Lower lobe of right lung (tissue), 2 donors: ENCODE measurements at regions not wholly inside any gene's neighbourhood (a gene's known extent, or its start where the extent isn't known, plus 50 kb on each side); places are given as distances from the start of the nearest gene placed in this dataset.

Experiments
- ATAC-seq, 2 donors: fragments of 200-7000 bp; cut with Tn5 transposase; one replicate each; pipeline ENCODE4 v1.9.1; 2020 to 2022; ENCODE audit warnings: mild to moderate bottlenecking in 2 of 2, moderate library complexity in 2 of 2
- DNase-seq: peaks from one replicate; pipeline ENCODE4 v3.0.0-alpha.2; 2020
- H3K27ac ChIP-seq: fragments of 200-600 bp; one replicate; pipeline ENCODE4 v1.8.0; 2022
- H3K27me3 ChIP-seq: fragments of 200-600 bp; one replicate; pipeline ENCODE4 v1.8.0; 2022; ENCODE audit warnings: low read depth
- H3K36me3 ChIP-seq: fragments of 200-600 bp; one replicate; pipeline ENCODE4 v1.8.0; 2022; ENCODE audit warnings: mild to moderate bottlenecking
- H3K4me1 ChIP-seq: fragments of 200-600 bp; one replicate; pipeline ENCODE4 v1.8.0; 2022
- H3K4me3 ChIP-seq: fragments of 200-600 bp; one replicate; pipeline ENCODE4 v1.8.0; 2022; ENCODE audit warnings: mild to moderate bottlenecking
- H3K9me3 ChIP-seq: fragments of 200-600 bp; one replicate; pipeline ENCODE4 v1.8.0; 2022
- intact Hi-C: fragments of 100-400 bp; cut with DNase I; formaldehyde crosslinking; loops from one replicate; pipeline ENCODE4 v1.11.0; 2022
- TF ChIP-seq, protein P1 (sequence below): fragments of 200-600 bp; IDR thresholded peaks from one replicate; pipeline ENCODE4 v1.8.0; 2022; ENCODE audit warnings: antibody characterized with exemption, mild to moderate bottlenecking
- donor health status: DM: no; HTN: yes; CAD: no; lungs with severe emphysema.

DNA sequence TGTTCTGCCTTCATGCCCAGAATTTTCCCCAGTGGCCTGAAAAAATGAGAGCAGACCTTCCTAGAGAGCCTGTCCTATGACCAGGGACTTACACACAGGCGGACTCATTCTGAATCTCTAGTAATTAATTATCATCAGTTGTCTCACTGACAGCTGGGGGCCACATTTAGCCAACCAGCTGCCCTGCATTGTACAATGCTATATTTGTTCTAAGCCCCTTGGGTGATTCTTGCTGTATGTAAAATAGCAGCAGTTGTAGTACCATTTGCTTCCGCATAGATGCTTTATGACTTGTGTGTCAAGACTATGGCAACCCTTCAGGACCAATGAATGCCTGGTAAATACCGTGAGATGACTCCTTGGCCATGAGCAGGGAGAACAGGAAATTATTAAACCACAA lies 415.4 kb upstream of the SEMA6A start:
- TF ChIP-seq, protein P1, sequence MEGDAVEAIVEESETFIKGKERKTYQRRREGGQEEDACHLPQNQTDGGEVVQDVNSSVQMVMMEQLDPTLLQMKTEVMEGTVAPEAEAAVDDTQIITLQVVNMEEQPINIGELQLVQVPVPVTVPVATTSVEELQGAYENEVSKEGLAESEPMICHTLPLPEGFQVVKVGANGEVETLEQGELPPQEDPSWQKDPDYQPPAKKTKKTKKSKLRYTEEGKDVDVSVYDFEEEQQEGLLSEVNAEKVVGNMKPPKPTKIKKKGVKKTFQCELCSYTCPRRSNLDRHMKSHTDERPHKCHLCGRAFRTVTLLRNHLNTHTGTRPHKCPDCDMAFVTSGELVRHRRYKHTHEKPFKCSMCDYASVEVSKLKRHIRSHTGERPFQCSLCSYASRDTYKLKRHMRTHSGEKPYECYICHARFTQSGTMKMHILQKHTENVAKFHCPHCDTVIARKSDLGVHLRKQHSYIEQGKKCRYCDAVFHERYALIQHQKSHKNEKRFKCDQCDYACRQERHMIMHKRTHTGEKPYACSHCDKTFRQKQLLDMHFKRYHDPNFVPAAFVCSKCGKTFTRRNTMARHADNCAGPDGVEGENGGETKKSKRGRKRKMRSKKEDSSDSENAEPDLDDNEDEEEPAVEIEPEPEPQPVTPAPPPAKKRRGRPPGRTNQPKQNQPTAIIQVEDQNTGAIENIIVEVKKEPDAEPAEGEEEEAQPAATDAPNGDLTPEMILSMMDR: no peak
- Histone ChIP-seq H3K27ac (no peak overlapping the region), H3K36me3 (no peaks in the 10 kb centered on the region), H3K9me3 (peaks cover 4% of the 10 kb centered on the region), H3K4me3 (no peak overlapping the region), H3K27me3 (no peaks in the 10 kb centered on the region), H3K4me1 (no peaks in the 10 kb centered on the region)
- intact Hi-C loops: no loop called here
- ATAC-seq (no peak), DNase-seq (no peak)

DNA sequence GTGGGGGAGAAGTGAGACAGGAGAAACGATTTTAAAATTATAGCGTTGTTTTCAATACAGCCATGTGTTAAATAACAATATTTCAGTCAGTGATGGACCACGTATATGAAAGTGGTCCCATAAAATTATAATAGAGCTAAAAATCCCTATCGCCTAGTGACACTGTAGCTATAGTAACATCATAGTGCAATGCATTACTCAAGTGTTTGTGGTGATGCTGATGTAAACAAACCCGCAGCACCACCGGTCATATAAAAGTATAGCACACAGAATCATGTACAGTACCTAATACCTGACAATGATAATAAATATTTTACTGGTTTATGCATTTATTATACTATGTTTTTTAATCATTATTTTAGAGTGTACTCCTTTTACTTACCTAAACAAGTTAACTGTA lies 407.4 kb upstream of the SEMA6A start:
- H3K27ac ChIP-seq: no peak overlapping the region
- no peak overlapping the region for H3K4me3 ChIP-seq
- H3K36me3 ChIP-seq: no peaks in the 10 kb centered on the region
- no peak for ATAC-seq
- TF ChIP-seq, protein P1: no peak
- H3K27me3 ChIP-seq: no peaks in the 10 kb centered on the region
- H3K4me1 ChIP-seq: no peaks in the 10 kb centered on the region
- H3K9me3 ChIP-seq: peaks cover 4% of the 10 kb centered on the region
- intact Hi-C loops: no loop called here
- no peak for DNase-seq

DNA sequence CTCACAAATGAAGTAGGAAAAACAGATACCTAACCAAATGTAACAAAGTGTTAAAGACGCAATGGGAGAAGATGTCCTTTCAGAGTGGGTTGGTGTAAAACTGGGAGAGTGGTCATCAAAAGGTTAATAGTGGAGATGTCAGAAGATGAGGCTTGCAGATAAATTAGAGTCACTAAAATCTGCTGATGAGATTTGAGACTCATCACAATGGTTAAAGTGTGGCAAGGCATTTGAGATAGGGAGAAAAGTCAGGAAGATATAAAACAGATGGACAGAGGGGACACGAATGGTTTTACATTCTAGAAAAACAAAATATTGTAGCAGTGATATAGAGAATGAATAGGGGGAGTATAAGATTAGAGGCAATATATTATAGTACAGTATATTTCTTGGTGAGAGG lies 406.0 kb upstream of the SEMA6A start:
- ATAC-seq (no peak), DNase-seq (no peak)
- Histone ChIP-seq H3K27ac (no peak overlapping the region), H3K27me3 (no peaks in the 10 kb centered on the region), H3K4me1 (no peaks in the 10 kb centered on the region), H3K4me3 (no peak overlapping the region), H3K36me3 (no peaks in the 10 kb centered on the region), H3K9me3 (no peaks in the 10 kb centered on the region)
- intact Hi-C loops: no loop called here
- TF ChIP-seq, protein P1: no peak

DNA sequence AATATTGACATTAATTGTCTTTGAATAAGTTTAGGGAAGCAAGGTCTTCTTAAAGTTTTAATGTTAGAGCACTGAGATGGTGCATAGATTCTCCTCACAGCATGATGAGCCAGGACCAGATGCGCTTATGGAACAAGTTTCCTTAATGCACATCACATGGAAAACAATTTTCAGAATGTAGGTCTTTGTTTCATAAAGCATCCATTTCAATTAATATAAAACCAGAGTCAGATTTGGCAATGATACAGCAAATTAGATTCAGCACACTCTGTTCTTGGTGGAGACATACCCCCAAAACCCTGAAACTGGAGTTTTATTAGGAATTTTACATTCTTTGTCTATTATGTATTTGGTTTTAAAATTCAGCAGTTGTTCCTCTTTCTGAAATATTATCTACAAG lies 402.1 kb upstream of the SEMA6A start:
- ATAC-seq (no peak), DNase-seq (no peak)
- H3K9me3 ChIP-seq: peaks cover 7% of the 10 kb centered on the region
- no peak overlapping the region for H3K4me3 ChIP-seq
- no peaks in the 10 kb centered on the region for H3K27me3 ChIP-seq
- intact Hi-C loops: no loop called here
- H3K36me3 ChIP-seq: no peaks in the 10 kb centered on the region
- no peaks in the 10 kb centered on the region for H3K4me1 ChIP-seq
- H3K27ac ChIP-seq: no peak overlapping the region
- TF ChIP-seq, protein P1: no peak

DNA sequence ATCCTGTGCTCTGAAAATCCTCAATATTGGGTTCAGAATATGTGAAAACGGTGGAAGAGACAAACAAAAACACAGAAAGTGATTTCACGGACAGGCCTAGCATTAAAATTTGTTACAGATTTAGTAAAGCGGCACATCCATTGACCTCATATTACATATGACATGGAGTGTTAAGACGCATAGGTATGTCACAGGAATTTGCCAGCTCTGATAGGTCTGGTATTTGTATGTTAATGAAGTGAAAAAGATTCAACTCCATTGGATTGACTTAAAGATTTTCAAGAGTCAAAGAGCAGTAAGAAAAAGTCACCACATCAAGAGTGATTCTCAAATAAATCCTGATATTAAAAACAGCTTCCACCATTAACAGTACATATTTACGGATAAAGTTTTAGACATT lies 396.5 kb upstream of the SEMA6A start:
- Histone ChIP-seq H3K4me3 (no peak overlapping the region), H3K4me1 (peaks cover 3% of the 10 kb centered on the region), H3K27me3 (no peaks in the 10 kb centered on the region), H3K36me3 (no peaks in the 10 kb centered on the region), H3K9me3 (peaks cover 7% of the 10 kb centered on the region), H3K27ac (no peak overlapping the region)
- intact Hi-C loops: no loop called here
- DNase-seq (no peak), ATAC-seq (no peak)
- TF ChIP-seq, protein P1: no peak

DNA sequence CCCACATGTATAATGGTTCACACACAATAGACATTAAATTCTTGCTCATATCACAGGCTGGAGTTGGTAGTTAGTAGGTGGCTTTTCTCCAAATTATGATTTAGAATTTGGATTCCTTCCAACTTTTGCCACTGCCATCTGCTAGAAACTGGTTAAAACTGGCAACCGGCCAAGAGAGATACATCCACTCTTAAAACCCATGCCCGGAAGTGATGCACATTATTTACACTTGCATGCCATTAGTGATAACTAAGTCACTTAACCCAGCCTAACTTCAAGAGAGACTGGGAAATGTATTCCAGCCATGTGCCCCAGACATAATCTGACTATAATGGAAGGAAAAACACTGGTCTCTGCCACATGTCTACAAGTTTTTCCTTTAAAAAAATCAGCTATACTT lies 395.7 kb upstream of the SEMA6A start:
- Histone ChIP-seq H3K9me3 (peaks cover 7% of the 10 kb centered on the region), H3K4me1 (peaks cover 3% of the 10 kb centered on the region), H3K4me3 (no peak overlapping the region), H3K27me3 (no peaks in the 10 kb centered on the region), H3K36me3 (no peaks in the 10 kb centered on the region), H3K27ac (no peak overlapping the region)
- TF ChIP-seq, protein P1: no peak
- DNase-seq: no peak
- no peak for ATAC-seq
- intact Hi-C loops: no loop called here
